ENCODE measurements at regions not wholly inside any gene's neighbourhood (a gene's known extent, or its start where the extent isn't known, plus 50 kb on each side); places are given as distances from the start of the nearest gene placed in this dataset.

- TF ChIP-seq CTCF (conservative IDR thresholded peaks at IDR 0.05; ENCODE audit: low read depth, low read length) (no peak), EZH2 (IDR thresholded peaks at IDR 0.05; ENCODE audit: low read length, unreplicated experiment) (no peak)
Observed at GRCh38 chr4:35900286-35901243, 343.7 kb downstream of the ARAP2 start.
